ENCODE measurements at regions not wholly inside any gene's neighbourhood (a gene's known extent, or its start where the extent isn't known, plus 50 kb on each side); places are given as distances from the start of the nearest gene placed in this dataset.

DNA sequence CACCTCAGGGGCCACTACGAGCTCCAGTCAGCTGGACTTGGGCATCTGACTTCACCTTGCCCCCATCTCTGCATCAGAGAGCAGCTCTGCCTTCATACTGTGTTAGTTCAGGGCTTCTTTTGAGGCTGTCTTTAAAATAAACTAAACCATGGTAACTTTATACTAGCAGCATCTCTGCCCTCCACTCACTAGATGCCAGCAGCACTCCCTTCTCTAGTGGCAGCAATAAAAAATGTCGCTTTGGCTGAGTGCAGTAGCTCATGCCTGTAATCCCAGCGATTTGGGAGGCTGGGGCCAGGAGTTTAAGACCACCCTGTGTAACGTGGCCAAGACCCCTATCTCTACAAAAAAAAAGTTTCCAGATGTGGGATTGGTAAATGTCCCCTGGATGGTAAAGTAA is 584.4 kb downstream of the INHBA start:
- no peak for TF ChIP-seq EZH2 (IDR thresholded peaks at IDR 0.05; ENCODE audit: borderline replicate concordance, low read length)
- TF ChIP-seq, protein P1, sequence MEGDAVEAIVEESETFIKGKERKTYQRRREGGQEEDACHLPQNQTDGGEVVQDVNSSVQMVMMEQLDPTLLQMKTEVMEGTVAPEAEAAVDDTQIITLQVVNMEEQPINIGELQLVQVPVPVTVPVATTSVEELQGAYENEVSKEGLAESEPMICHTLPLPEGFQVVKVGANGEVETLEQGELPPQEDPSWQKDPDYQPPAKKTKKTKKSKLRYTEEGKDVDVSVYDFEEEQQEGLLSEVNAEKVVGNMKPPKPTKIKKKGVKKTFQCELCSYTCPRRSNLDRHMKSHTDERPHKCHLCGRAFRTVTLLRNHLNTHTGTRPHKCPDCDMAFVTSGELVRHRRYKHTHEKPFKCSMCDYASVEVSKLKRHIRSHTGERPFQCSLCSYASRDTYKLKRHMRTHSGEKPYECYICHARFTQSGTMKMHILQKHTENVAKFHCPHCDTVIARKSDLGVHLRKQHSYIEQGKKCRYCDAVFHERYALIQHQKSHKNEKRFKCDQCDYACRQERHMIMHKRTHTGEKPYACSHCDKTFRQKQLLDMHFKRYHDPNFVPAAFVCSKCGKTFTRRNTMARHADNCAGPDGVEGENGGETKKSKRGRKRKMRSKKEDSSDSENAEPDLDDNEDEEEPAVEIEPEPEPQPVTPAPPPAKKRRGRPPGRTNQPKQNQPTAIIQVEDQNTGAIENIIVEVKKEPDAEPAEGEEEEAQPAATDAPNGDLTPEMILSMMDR (conservative IDR thresholded peaks at IDR 0.05 in 1 of 2, IDR thresholded peaks at IDR 0.05 in 1 of 2; ENCODE audit: extremely low read depth in 1 of 2, insufficient read depth in 1 of 2, low read depth in 1 of 2, low read length in 2 of 2) = peak in 1 of 2 donors; percentile 8
